Vagina (tissue), 2 donors: ENCODE measurements at regions not wholly inside any gene's neighbourhood (a gene's known extent, or its start where the extent isn't known, plus 50 kb on each side); places are given as distances from the start of the nearest gene placed in this dataset.

Source experiments
- CTCF ChIP-seq, 3 experiments: fragments of 450-650 bp in 2 of 3; fragments of 200-600 bp in 1 of 3; sonication (generic) in 1 of 3; IDR thresholded peaks; one replicate each; pipeline ENCODE4 v1.5.1; 2017 to 2019; ENCODE audit warnings: antibody characterized with exemption in 3 of 3, mild to moderate bottlenecking in 2 of 3, moderate library complexity in 2 of 3
- POLR2A ChIP-seq, 2 donors: fragments of 450-650 bp; IDR thresholded peaks; one replicate each; pipeline ENCODE4 v1.6.1; 2017; ENCODE audit warnings: antibody characterized with exemption in 2 of 2, mild to moderate bottlenecking in 2 of 2, moderate library complexity in 2 of 2
- POLR2AphosphoS5 ChIP-seq, 2 donors: sonication (generic); formaldehyde crosslinking; IDR thresholded peaks; one replicate each; pipeline ENCODE4 v1.9.0; 2017; ENCODE audit warnings: antibody characterized with exemption in 2 of 2, mild to moderate bottlenecking in 2 of 2, low read depth in 1 of 2; ENCODE audit not compliant: insufficient read depth in 1 of 2

- no peak for TF ChIP-seq CTCF (IDR thresholded peaks at IDR 0.05)
- TF ChIP-seq POLR2AphosphoS5 (IDR thresholded peaks at IDR 0.05; ENCODE audit: insufficient read depth in 1 of 2, low read depth in 1 of 2) = no peak
- no peak for TF ChIP-seq POLR2A (IDR thresholded peaks at IDR 0.05)
Measured at GRCh38 chr2:236843161-236843968, 242.3 kb upstream of the COPS8 start.
